ENCODE measurements at regions not wholly inside any gene's neighbourhood (a gene's known extent, or its start where the extent isn't known, plus 50 kb on each side); places are given as distances from the start of the nearest gene placed in this dataset.

DNA sequence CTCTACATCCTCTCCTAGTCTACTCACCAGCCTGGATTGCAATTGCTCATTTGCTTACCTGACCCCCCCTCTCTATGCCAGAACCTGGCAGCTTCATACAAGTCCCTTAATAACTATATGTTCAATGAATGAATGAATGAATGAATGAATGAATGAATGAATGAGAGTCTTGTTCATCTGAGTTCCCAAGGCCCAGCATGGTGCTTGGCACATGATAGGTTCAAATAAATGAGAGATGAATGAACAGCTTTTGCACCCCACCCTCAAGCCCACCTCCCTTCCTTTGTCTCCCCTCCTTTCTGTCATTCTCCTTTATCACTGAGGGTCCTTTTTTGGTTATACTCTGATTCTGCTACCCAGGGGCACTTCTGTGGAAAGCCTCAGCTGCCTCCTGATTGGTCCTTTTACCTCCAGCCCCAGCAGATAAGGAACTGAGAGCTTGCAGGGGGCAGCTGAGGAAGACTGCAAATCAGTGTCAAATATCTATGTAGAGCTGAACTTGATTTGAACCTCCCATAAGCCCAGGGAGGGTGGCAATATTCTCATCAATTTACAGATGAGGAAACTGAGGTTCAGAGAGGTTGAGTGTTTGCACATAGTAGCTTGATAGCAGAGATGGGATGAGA is 54.1 kb upstream of the CHRNB4 start (continued):
- TF ChIP-seq JUNB (IDR thresholded peaks at IDR 0.05; ENCODE audit: unreplicated experiment), result no peak
- TF ChIP-seq EZH2 (IDR thresholded peaks at IDR 0.05; ENCODE audit: low read depth, unreplicated experiment), result no peak
- no peak for TF ChIP-seq ZNF114 (CRISPR knock-in tag; IDR thresholded peaks at IDR 0.05)
- TF ChIP-seq STAT1 (IDR thresholded peaks at IDR 0.05; ENCODE audit: unreplicated experiment), result no peak
- TF ChIP-seq NANOG (IDR thresholded peaks at IDR 0.05; ENCODE audit: borderline replicate concordance), result no peak
- no peak for TF ChIP-seq EZH2phosphoT487 (IDR thresholded peaks at IDR 0.05; ENCODE audit: unreplicated experiment)
- no peak for TF ChIP-seq ETS1 (IDR thresholded peaks at IDR 0.05)

GRCh38 chr15:78691851-78692421 is 50.9 kb upstream of the CHRNB4 start:
- Histone ChIP-seq H3K27me3 (ENCODE audit: insufficient read depth) (no peaks in the 10 kb centered on the region), H3K4me2 (no peak overlapping the region), H3K36me3 (ENCODE audit: insufficient read depth) (no peaks in the 10 kb centered on the region), H3K27ac (ENCODE audit: low read depth) (no peak overlapping the region), H3K4me3 (no peak overlapping the region), H3K4me1 (ENCODE audit: insufficient read depth) (peaks cover 6% of the 10 kb centered on the region), H3K9me2 (ENCODE audit: insufficient read depth) (no peaks in the 10 kb centered on the region), H3F3A (replicated peaks; ENCODE audit: low read depth) (no peaks in the 10 kb centered on the region), H2AFZ (no peak overlapping the region), H4K20me1 (replicated peaks; ENCODE audit: insufficient read depth) (no peaks in the 10 kb centered on the region), H3K79me2 (replicated peaks; ENCODE audit: insufficient read depth) (no peaks in the 10 kb centered on the region)
- no peak for DNase-seq (ENCODE audit: low spot score)
- H3K4me3 Mint-ChIP-seq, result no peak overlapping the region
- TF ChIP-seq ETS1 (IDR thresholded peaks at IDR 0.05) (no peak), ZNF462 (CRISPR knock-in tag; IDR thresholded peaks at IDR 0.05) (no peak), JUNB (IDR thresholded peaks at IDR 0.05; ENCODE audit: unreplicated experiment) (no peak)
- TF ChIP-seq, protein P1, sequence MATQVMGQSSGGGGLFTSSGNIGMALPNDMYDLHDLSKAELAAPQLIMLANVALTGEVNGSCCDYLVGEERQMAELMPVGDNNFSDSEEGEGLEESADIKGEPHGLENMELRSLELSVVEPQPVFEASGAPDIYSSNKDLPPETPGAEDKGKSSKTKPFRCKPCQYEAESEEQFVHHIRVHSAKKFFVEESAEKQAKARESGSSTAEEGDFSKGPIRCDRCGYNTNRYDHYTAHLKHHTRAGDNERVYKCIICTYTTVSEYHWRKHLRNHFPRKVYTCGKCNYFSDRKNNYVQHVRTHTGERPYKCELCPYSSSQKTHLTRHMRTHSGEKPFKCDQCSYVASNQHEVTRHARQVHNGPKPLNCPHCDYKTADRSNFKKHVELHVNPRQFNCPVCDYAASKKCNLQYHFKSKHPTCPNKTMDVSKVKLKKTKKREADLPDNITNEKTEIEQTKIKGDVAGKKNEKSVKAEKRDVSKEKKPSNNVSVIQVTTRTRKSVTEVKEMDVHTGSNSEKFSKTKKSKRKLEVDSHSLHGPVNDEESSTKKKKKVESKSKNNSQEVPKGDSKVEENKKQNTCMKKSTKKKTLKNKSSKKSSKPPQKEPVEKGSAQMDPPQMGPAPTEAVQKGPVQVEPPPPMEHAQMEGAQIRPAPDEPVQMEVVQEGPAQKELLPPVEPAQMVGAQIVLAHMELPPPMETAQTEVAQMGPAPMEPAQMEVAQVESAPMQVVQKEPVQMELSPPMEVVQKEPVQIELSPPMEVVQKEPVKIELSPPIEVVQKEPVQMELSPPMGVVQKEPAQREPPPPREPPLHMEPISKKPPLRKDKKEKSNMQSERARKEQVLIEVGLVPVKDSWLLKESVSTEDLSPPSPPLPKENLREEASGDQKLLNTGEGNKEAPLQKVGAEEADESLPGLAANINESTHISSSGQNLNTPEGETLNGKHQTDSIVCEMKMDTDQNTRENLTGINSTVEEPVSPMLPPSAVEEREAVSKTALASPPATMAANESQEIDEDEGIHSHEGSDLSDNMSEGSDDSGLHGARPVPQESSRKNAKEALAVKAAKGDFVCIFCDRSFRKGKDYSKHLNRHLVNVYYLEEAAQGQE (IDR thresholded peaks at IDR 0.05; ENCODE audit: unreplicated experiment), result no peak
- no peak overlapping the region for H3K27ac Mint-ChIP-seq
- H3K27me3 Mint-ChIP-seq (ENCODE audit: insufficient read depth, low read depth, poor library complexity), result peaks cover 4% of the 10 kb centered on the region
- ATAC-seq, result peak; percentile 21; the same call in 1 of the 3 replicates
- H3K36me3 Mint-ChIP-seq (ENCODE audit: low read depth), result no peaks in the 10 kb centered on the region
- H3K9me3 Mint-ChIP-seq, result no peaks in the 10 kb centered on the region
- H3K4me1 Mint-ChIP-seq, result peaks cover 17% of the 10 kb centered on the region; the same call in 2 of the 3 replicates

Measured in GM23338 (cell line).